ENCODE measurements at regions not wholly inside any gene's neighbourhood (a gene's known extent, or its start where the extent isn't known, plus 50 kb on each side); places are given as distances from the start of the nearest gene placed in this dataset.

DNA sequence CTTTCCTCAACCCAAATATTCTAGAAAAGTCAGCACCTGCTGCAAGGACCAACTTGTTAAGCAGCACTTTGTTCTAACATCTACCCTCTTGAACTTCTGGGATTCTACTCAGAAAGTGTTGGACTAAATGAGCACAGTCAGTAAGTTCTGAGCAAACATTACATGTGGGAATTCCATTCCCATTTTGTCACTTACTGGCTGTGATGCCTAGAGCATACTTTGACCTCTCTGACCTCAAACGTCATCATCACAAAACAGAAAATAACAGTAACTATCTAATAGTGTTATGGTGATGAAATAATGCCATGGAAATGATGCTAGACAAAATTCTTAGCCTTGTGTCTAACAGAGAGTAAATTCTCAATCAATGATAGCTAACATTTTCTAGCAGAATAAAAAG is 829.4 kb downstream of the EPHA7 start:
- no peak for DNase-seq

DNA sequence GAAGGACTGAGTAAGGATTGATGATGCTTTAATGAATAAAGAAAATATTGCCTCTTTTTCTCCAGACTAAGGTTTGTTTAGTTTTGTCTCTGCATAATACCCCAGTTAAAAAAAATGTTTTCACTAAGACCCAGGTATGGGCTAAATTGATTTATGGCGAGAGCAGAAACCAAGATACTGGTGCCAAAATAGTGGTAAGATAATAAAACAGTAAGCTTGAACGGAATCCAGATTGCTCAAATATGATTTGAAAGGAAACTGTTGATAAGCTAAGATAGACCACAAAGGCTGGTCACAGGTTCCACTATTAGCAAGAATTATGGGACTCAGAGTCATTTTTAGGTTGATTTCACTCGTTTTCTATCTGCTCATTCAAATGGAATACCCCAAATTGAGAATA is 831.2 kb downstream of the EPHA7 start:
- DNase-seq: no peak

- no peak for DNase-seq
Measured at GRCh38 chr6:92587525-92587924, 831.8 kb downstream of the EPHA7 start.

- no peak for DNase-seq
Measured at GRCh38 chr6:92586236-92586977, 833.0 kb downstream of the EPHA7 start.

GRCh38 chr6:92582211-92582610 is 837.1 kb downstream of the EPHA7 start:
- no peak for DNase-seq

GRCh38 chr6:92577077-92577719 is 842.2 kb downstream of the EPHA7 start:
- DNase-seq: no peak

DNA sequence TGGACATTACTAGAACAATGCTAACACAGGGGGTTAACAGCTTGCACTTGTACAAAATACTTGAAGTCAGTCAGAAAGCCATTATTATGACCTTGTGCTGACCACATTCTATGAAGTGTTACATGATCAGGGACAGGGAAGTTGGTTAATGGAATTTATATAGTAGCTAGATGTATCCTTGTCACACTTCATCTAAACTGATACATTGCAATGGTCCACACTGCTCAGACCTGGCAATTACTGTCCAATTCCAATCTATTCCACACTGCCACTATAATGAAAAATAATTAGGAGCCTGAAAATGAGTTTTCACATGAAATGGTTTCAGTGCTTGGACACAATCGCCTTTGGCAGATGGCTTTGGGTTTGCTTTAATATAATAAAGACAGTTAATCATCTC is 850.8 kb downstream of the EPHA7 start:
- no peak for DNase-seq

DNA sequence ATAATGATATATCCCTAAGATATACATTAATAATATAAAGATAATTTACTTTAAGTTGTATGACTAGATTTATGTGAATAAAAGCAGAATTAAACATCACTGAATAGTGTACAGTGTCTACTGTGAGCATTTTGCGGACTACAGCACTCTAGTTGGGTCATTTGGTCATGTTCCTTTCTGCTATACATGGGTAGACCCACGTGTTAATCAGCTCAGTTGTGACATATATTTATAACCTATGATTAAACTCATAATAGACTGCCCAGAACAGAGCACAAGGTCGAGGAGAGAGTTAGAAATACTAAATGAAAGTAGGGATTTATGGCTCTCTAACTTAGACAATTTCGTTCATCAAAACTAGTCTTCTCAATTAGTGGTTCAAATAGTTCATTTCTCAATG is 852.7 kb downstream of the EPHA7 start:
- DNase-seq: no peak

DNA sequence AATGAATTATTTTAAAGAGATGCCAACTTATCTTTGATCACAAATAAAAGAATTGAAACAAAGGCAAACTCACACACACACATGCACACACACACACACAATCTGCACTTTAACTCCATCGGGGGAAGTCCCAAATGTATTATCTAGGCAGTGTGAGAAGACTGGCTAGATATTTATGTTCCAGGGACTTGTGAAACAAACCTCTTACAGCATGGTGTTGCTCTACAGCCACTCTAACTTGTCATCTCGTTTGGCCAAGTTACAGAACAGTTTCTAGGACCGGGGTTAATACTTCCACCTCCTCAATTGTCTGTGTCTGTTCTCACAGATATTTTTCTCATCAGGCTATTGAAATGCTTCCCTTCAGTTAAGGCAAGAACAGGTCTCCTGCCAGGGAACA is 855.0 kb downstream of the EPHA7 start:
- DNase-seq: no peak

DNA sequence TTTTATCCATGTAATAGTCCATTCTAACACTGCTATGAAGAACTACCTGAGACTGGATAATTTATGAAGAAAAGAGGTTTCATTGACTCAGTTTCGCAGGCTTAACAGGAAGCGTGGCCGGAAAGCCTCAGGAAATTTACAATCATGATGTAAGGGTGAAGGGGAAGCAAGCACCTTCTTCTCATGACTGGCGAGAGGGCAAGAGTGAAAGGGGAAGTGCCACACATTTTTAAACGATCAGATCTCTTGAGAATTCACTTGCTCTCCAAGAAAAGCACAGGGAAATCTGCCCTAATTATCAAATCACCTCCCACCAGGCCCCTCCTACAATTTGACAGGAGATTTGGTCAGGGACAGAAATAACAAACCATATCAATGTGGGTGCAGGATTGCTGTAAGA is 859.7 kb downstream of the EPHA7 start:
- DNase-seq: no peak

GRCh38 chr6:92559003-92559402 is 860.4 kb downstream of the EPHA7 start:
- no peak for DNase-seq

GRCh38 chr6:92550501-92550900 is 868.9 kb downstream of the EPHA7 start:
- DNase-seq: no peak

DNA sequence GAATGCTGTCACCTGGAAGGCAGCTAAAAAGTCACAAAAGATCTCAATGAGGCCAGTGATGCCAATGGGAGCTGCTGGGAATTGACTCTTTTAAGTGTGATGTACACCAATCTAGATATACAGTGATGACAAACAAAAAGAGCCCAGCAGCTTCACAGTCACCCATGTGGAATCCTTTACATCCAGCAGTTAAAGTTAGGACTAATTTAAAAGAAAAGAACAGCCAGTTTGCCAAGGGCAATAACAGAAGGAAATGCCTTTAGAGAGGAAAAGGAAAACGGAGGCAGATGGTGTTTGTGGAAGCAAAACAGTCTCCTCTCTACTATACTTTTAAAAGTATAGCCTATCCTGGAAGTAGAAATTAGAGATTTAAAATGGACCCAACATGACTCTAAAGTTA is 873.5 kb downstream of the EPHA7 start:
- no peak for DNase-seq

- DNase-seq: no peak
Measured at GRCh38 chr6:92541448-92542060, 877.8 kb downstream of the EPHA7 start.

- DNase-seq: no peak
Measured at GRCh38 chr6:92538926-92539325, 880.4 kb downstream of the EPHA7 start.

DNA sequence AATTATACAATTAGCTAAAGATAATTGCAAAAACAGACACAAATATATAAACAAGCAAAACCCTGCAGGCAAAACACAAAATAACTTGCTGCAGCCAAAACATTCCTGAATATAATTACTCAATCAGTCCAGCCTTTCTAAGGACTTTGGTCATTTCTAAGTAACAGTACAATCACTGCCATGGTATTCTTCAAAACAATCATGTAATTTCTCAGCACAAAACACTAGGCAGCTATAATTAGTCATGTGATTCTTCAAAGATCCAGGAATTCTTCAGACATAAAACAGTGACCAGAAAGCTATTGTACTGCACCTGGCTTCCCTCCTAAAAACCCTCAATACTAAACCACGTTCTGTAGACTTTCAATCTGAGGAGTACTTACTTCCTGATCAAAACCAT is 881.1 kb downstream of the EPHA7 start:
- DNase-seq: no peak

DNA sequence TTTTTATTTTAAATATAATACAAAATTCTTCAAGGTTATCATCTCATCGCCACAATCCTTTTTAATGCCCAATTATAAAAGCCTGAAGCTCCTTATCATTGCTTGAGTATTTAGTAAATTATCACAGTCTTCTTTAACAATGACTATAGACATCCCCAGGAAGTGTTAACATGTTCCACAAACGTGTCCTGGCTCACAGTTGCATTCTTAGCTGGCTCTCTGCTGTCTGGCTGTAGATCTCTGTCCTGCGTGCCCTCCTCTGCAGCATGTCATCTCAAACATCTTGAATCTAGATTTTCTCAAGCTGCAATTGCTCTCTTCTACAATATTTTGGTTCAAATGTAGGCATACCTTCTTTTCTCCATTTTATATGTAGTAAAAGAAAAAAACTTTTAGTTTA is 885.2 kb downstream of the EPHA7 start:
- no peak for DNase-seq

DNA sequence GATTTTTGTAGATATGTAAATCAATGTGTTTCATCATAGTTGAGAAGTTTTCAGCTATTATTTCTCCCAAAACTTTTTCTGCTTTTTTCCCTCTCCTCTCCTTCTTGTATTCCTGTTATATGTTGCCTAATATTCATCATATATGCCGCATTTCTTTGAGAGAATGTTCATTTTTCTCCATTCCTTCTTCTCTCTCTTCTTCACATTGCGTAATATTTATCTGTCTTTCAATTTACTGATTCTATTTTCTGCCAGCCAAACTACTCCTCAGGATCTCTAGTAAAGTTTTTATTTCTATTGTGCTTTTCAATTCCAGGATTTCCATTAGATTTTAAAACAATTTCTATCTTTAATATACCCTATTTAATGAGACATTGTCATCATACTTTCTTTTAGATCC is 896.8 kb downstream of the EPHA7 start:
- no peak for DNase-seq

- no peak for DNase-seq
Measured at GRCh38 chr6:92521553-92521952, 897.8 kb downstream of the EPHA7 start.

GRCh38 chr6:92510137-92510536 is 909.2 kb downstream of the EPHA7 start:
- no peak for DNase-seq

DNA sequence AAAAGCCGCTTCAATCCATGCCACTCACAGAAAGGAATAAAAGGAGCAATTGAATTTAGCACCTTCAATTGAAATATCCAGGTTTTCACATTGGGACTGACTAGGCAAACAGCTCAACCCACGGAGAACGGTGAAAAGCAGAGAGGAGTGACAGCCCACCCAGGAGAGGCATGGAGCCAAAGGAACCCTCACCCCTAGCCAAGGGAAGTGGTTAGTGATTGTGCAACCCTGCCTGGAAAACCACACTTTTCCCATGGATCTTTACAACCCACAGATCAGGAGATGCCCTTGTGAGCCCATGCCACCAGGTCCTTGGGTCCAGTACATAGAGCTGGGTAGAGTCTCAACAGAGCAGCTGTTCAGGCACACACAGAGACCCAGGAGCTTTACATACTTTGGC is 911.8 kb downstream of the EPHA7 start:
- no peak for DNase-seq

- no peak for DNase-seq
Measured at GRCh38 chr6:92504509-92504908, 914.9 kb downstream of the EPHA7 start.

GRCh38 chr6:92497281-92497680 is 922.1 kb downstream of the EPHA7 start:
- no peak for DNase-seq

- no peak for DNase-seq
Measured at GRCh38 chr6:92496527-92496926, 922.8 kb downstream of the EPHA7 start.

GRCh38 chr6:92495242-92495641 is 924.1 kb downstream of the EPHA7 start:
- no peak for DNase-seq

Measured in activated CD4-positive, alpha-beta T cell treated with anti-CD3 and anti-CD28 coated beads, Interleukin-2, amount 50 U/mL, for 16 hours (primary cell).